NCI-H2029 treated with DMSO at 0.1 percent for 48 hours (cell line): ENCODE measurements at regions not wholly inside any gene's neighbourhood (a gene's known extent, or its start where the extent isn't known, plus 50 kb on each side); places are given as distances from the start of the nearest gene placed in this dataset.
"Not testable (repeated sequence)": the region's sequence is repeated elsewhere in the genome, so short reads cannot be mapped to it uniquely, and the experiment has no call there.

Experiments
- DNase-seq: peaks from one replicate; lab custom pipeline; 2025; lab: John Stamatoyannopoulos, UW

DNA sequence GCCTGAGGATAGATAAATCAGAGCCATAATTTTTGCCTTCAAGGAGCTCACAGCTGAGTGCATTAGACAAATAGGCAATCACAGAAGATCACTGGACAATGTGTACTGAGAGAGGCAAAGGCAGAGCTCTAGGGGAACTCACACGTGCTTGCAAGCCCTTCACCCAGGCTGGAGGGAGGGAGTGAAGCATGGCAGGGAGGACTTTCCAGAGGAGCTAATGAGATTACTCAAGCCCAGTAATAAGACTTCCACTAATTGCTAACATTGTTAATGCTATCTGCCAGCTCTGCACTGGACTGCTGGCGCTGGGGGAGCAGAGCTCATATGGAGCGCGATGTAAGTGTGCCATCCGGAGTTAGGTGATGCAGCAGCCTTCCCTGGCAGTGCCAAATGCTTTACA, 408.4 kb downstream of the NTRK2 start:
- no peak for DNase-seq

DNA sequence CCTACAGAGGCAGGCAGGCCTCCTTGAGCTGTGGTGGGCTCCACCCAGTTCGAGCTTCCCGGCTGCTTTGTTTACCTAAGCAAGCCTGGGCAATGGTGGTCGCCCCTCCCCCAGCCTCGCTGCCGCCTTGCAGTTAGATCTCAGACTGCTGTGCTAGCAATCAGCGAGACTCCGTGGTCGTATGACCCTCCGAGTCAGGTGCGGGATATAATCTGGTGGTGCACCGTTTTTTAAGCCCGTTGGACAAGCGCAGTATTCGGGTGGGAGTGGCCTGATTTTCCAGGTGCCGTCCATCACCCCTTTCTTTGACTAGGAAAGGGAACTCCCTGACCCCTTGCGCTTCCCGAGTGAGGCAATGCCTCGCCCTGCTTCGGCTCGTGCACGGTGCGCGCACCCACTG, 407.6 kb downstream of the NTRK2 start:
- DNase-seq = not testable (repeated sequence)
